ENCODE measurements at regions not wholly inside any gene's neighbourhood (a gene's known extent, or its start where the extent isn't known, plus 50 kb on each side); places are given as distances from the start of the nearest gene placed in this dataset.
"Not testable (repeated sequence)": the region's sequence is repeated elsewhere in the genome, so short reads cannot be mapped to it uniquely, and the experiment has no call there.

- Histone ChIP-seq H3K4me3 (ENCODE audit: low read depth, low read length) (no peak overlapping the region), H3K27me3 (replicated peaks) (no peaks in the 10 kb centered on the region), H3K27ac (no peak overlapping the region), H3K36me3 (replicated peaks) (no peaks in the 10 kb centered on the region)
- no peak for DNase-seq
- in situ Hi-C loops (cut with HindIII; ENCODE audit: low pct_ligation_motif_present, low sequenced_read_pairs): no loop called here
- TF ChIP-seq, protein P1, sequence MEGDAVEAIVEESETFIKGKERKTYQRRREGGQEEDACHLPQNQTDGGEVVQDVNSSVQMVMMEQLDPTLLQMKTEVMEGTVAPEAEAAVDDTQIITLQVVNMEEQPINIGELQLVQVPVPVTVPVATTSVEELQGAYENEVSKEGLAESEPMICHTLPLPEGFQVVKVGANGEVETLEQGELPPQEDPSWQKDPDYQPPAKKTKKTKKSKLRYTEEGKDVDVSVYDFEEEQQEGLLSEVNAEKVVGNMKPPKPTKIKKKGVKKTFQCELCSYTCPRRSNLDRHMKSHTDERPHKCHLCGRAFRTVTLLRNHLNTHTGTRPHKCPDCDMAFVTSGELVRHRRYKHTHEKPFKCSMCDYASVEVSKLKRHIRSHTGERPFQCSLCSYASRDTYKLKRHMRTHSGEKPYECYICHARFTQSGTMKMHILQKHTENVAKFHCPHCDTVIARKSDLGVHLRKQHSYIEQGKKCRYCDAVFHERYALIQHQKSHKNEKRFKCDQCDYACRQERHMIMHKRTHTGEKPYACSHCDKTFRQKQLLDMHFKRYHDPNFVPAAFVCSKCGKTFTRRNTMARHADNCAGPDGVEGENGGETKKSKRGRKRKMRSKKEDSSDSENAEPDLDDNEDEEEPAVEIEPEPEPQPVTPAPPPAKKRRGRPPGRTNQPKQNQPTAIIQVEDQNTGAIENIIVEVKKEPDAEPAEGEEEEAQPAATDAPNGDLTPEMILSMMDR (IDR thresholded peaks at IDR 0.05; ENCODE audit: low read depth, low read length, missing control alignments): no peak
Observed at GRCh38 chr7:66423729-66424128, 205.0 kb upstream of the KCTD7 start.

GRCh38 chr7:66426332-66426731, 202.3 kb upstream of the KCTD7 start:
- H3K27me3 ChIP-seq (replicated peaks): no peaks in the 10 kb centered on the region
- TF ChIP-seq, protein P1 (IDR thresholded peaks at IDR 0.05; ENCODE audit: low read depth, low read length, missing control alignments): no peak
- no peak overlapping the region for H3K4me3 ChIP-seq (ENCODE audit: low read depth, low read length)
- in situ Hi-C loops (cut with HindIII; ENCODE audit: low pct_ligation_motif_present, low sequenced_read_pairs): no loop called here
- no peak overlapping the region for H3K27ac ChIP-seq
- no peak for DNase-seq
- no peaks in the 10 kb centered on the region for H3K36me3 ChIP-seq (replicated peaks)

- Histone ChIP-seq H3K27me3 (replicated peaks) (no peaks in the 10 kb centered on the region), H3K27ac (no peak overlapping the region), H3K4me3 (ENCODE audit: low read depth, low read length) (no peak overlapping the region), H3K36me3 (replicated peaks) (no peaks in the 10 kb centered on the region)
- TF ChIP-seq, protein P1 (IDR thresholded peaks at IDR 0.05; ENCODE audit: low read depth, low read length, missing control alignments): no peak
- in situ Hi-C loops (cut with HindIII; ENCODE audit: low pct_ligation_motif_present, low sequenced_read_pairs): no loop called here
- no peak for DNase-seq
Observed at GRCh38 chr7:66426996-66427395, 201.7 kb upstream of the KCTD7 start.

DNA sequence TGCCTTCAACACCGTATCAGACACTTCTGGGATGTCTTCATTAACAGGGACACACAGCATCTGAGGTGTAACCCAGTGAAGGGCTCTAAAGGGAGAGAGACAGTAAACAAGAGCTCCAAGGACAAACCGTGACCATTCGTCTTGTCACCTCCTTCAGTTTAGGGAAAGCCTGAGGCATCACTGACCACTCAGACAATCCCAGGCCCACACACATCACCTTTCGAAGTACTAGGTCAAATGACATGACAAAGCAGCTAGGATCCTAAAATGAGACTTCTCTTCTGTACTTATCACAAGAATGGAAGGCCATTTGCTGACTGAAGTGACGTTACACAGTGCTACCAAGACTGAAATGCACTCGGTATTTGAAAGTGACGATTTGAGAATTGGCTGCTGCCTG, 200.7 kb upstream of the KCTD7 start:
- Histone ChIP-seq H3K27ac (no peak overlapping the region), H3K36me3 (replicated peaks) (no peaks in the 10 kb centered on the region), H3K27me3 (replicated peaks) (no peaks in the 10 kb centered on the region), H3K4me3 (ENCODE audit: low read depth, low read length) (no peak overlapping the region)
- TF ChIP-seq, protein P1 (IDR thresholded peaks at IDR 0.05; ENCODE audit: low read depth, low read length, missing control alignments): no peak
- no peak for DNase-seq
- in situ Hi-C loops (cut with HindIII; ENCODE audit: low pct_ligation_motif_present, low sequenced_read_pairs): no loop called here

GRCh38 chr7:66429498-66430163, 199.1 kb upstream of the KCTD7 start:
- no peaks in the 10 kb centered on the region for H3K27me3 ChIP-seq (replicated peaks)
- no peak overlapping the region for H3K27ac ChIP-seq
- TF ChIP-seq, protein P1 (IDR thresholded peaks at IDR 0.05; ENCODE audit: low read depth, low read length, missing control alignments): no peak
- no peak overlapping the region for H3K4me3 ChIP-seq (ENCODE audit: low read depth, low read length)
- H3K36me3 ChIP-seq (replicated peaks): no peaks in the 10 kb centered on the region
- in situ Hi-C loops (cut with HindIII; ENCODE audit: low pct_ligation_motif_present, low sequenced_read_pairs): no loop called here
- no peak for DNase-seq

DNA sequence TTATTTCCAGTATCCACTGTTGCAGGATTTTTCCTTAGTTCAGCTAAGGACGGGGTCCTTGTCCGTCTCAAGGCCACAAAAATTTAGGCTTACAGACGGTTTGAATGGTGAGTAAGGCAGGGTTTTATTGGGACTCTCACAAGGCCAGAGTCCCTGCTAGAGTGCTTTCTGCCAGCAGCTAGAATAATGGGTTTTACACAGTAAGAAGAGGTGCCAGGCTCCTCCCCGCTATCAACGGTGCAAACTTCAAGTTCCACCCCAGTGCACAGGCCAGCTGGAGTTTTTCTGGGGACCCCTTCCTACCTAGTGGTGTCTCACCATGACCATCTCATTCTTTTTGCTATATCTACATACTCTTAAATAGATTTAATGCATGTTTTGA, 198.5 kb upstream of the KCTD7 start:
- H3K27ac ChIP-seq: no peak overlapping the region
- in situ Hi-C loops (cut with HindIII; ENCODE audit: low pct_ligation_motif_present, low sequenced_read_pairs): no loop called here
- H3K27me3 ChIP-seq (replicated peaks): no peaks in the 10 kb centered on the region
- TF ChIP-seq, protein P1 (IDR thresholded peaks at IDR 0.05; ENCODE audit: low read depth, low read length, missing control alignments): no peak
- no peak for DNase-seq
- no peaks in the 10 kb centered on the region for H3K36me3 ChIP-seq (replicated peaks)
- H3K4me3 ChIP-seq (ENCODE audit: low read depth, low read length): no peak overlapping the region

DNA sequence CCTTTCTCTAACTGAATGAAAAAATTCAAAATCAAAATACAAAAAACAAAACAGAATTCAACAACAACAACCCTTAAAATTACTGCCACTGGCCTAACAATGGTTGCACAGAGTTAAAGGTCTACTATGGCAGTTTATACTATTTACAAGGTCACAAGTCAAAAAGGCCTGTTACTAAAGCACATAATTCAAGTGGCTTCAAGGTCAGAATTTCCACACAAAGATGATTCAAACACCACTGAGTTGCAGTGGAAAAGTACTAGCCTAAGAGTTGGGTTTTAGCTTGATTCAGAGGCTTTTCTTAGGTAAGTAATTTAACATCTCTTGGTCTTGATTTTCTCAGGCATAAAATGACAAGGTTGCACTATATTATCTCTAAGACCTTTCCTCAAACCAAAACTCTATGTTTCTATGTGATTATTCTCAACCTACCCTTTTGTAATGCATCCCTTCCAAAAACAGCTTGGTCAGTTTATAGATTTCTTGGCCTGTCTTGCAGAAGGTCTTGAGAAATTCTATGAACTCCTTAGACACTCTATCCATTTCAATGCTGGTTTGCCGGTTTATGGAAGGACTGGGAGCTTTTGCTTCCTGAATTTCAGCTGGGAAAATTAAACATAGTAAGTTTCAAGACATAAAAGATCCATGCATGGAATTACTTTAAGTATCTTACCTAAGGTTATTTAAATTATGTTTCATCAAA, 189.8 kb upstream of the KCTD7 start:
- in situ Hi-C loops (cut with HindIII; ENCODE audit: low pct_ligation_motif_present, low sequenced_read_pairs); H3K27me3 ChIP-seq (replicated peaks); DNase-seq; H3K36me3 ChIP-seq (replicated peaks); H3K4me3 ChIP-seq (ENCODE audit: low read depth, low read length); H3K27ac ChIP-seq: not testable (repeated sequence)
